ENCODE measurements at regions not wholly inside any gene's neighbourhood (a gene's known extent, or its start where the extent isn't known, plus 50 kb on each side); places are given as distances from the start of the nearest gene placed in this dataset.
"Not testable (repeated sequence)": the region's sequence is repeated elsewhere in the genome, so short reads cannot be mapped to it uniquely, and the experiment has no call there.

GRCh38 chr2:17251171-17251570 lies 267.1 kb downstream of the RAD51AP2 start:
- DNase-seq, result no peak

GRCh38 chr2:17249249-17249648 lies 269.0 kb downstream of the RAD51AP2 start:
- no peak for DNase-seq

- no peak for DNase-seq
Observed at GRCh38 chr2:17245906-17246305, 272.3 kb downstream of the RAD51AP2 start.

GRCh38 chr2:17242813-17243485 lies 275.3 kb downstream of the RAD51AP2 start:
- no peak for DNase-seq

- no peak for DNase-seq
Observed at GRCh38 chr2:17239550-17239949, 278.7 kb downstream of the RAD51AP2 start.

GRCh38 chr2:17235167-17235566 lies 283.1 kb downstream of the RAD51AP2 start:
- no peak for DNase-seq

- no peak for DNase-seq
Observed at GRCh38 chr2:17232776-17233556, 285.3 kb downstream of the RAD51AP2 start.

GRCh38 chr2:17231394-17231965 lies 286.8 kb downstream of the RAD51AP2 start:
- DNase-seq, result no peak

GRCh38 chr2:17229414-17229813 lies 288.8 kb downstream of the RAD51AP2 start:
- DNase-seq, result no peak

- no peak for DNase-seq
Observed at GRCh38 chr2:17228461-17228860, 289.8 kb downstream of the RAD51AP2 start.

- no peak for DNase-seq
Observed at GRCh38 chr2:17227856-17228255, 290.4 kb downstream of the RAD51AP2 start.

GRCh38 chr2:17226941-17227490 lies 291.2 kb downstream of the RAD51AP2 start:
- DNase-seq, result no peak

- DNase-seq, result no peak
Observed at GRCh38 chr2:17223211-17223610, 295.0 kb downstream of the RAD51AP2 start.

- no peak for DNase-seq
Observed at GRCh38 chr2:17208511-17208910, 309.7 kb downstream of the RAD51AP2 start.

- DNase-seq, result no peak
Observed at GRCh38 chr2:17206771-17207170, 311.5 kb downstream of the RAD51AP2 start.

GRCh38 chr2:17204214-17204613 lies 314.0 kb downstream of the RAD51AP2 start:
- DNase-seq, result not testable (repeated sequence)

- DNase-seq, result not testable (repeated sequence)
Observed at GRCh38 chr2:17202628-17203027, 315.6 kb downstream of the RAD51AP2 start.

- no peak for DNase-seq
Observed at GRCh38 chr2:17199741-17200140, 318.5 kb downstream of the RAD51AP2 start.

GRCh38 chr2:17196380-17196779 lies 321.9 kb downstream of the RAD51AP2 start:
- no peak for DNase-seq

GRCh38 chr2:17195016-17195415 lies 323.2 kb downstream of the RAD51AP2 start:
- DNase-seq, result no peak

GRCh38 chr2:17194083-17194482 lies 324.2 kb downstream of the RAD51AP2 start:
- no peak for DNase-seq

- DNase-seq, result not testable (repeated sequence)
Observed at GRCh38 chr2:17193433-17193890, 324.8 kb downstream of the RAD51AP2 start.

GRCh38 chr2:17191223-17191622 lies 327.0 kb downstream of the RAD51AP2 start:
- no peak for DNase-seq

GRCh38 chr2:17190527-17190926 lies 327.7 kb downstream of the RAD51AP2 start:
- DNase-seq, result no peak

All from effector CD4-positive, alpha-beta T cell (primary cell).